ENCODE measurements at regions not wholly inside any gene's neighbourhood (a gene's known extent, or its start where the extent isn't known, plus 50 kb on each side); places are given as distances from the start of the nearest gene placed in this dataset.

DNA sequence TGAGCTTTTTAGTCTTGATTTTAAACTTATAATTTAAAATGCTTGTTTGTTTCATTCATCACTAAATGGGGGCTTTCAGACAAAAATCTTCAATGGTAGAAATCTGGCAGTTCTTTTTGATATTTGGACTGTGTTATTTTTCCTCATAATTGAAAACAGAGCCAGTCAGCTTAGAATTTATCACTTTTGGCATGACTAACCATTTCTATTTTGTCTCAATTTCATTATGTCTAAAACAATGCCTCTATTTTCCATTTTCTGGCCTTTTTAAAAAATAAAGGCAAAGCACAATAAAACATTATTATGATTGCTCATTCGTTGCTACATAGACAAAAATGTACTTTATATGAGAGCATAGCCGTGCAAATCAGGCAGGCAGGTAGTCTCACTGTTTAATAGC, 434.5 kb downstream of the XIRP2 start:
- TF ChIP-seq EZH2 (IDR thresholded peaks at IDR 0.05; ENCODE audit: insufficient read depth, poor library complexity, severe bottlenecking) (no peak), EZH2phosphoT487 (IDR thresholded peaks at IDR 0.05; ENCODE audit: insufficient read depth, low read depth) (no peak)

All from GM23248 (cell line).